Calu3 (cell line): ENCODE measurements at regions not wholly inside any gene's neighbourhood (a gene's known extent, or its start where the extent isn't known, plus 50 kb on each side); places are given as distances from the start of the nearest gene placed in this dataset.

Experiments
- BruUV-seq: library from RNA; stranded (reverse); fragments of 400-500 nt; replicated peaks from 2 replicates; lab custom pipeline; 2021; lab: Mats Ljungman, UMichigan
- CTCF ChIA-PET: fragments of 300-600 bp; sonication (Branson Sonifier 250); formaldehyde crosslinking; loops from one replicate; lab custom pipeline; 2022; ENCODE audit warnings: antibody characterized with exemption; lab: Charles Lee
- DNase-seq: peaks from one replicate; pipeline ENCODE4 v3.0.0; 2022
- H3K27ac Mint-ChIP-seq: one replicate; pipeline ENCODE4 v1.8.0; 2022; ENCODE audit warnings: mixed read lengths; ENCODE audit not compliant: unreplicated experiment
- H3K27me3 Mint-ChIP-seq: one replicate; pipeline ENCODE4 v1.8.0; 2022; ENCODE audit warnings: mixed read lengths; ENCODE audit not compliant: unreplicated experiment
- H3K36me3 Mint-ChIP-seq: one replicate; pipeline ENCODE4 v1.8.0; 2022; ENCODE audit warnings: mild to moderate bottlenecking, moderate library complexity, mixed read lengths; ENCODE audit not compliant: insufficient read depth, unreplicated experiment
- H3K4me1 Mint-ChIP-seq: one replicate; pipeline ENCODE4 v1.8.0; 2022; ENCODE audit warnings: mild to moderate bottlenecking, low read depth, mixed read lengths; ENCODE audit not compliant: unreplicated experiment
- H3K4me3 Mint-ChIP-seq: one replicate; pipeline ENCODE4 v1.8.0; 2022; ENCODE audit warnings: mild to moderate bottlenecking, low read depth, moderate library complexity, mixed read lengths; ENCODE audit not compliant: unreplicated experiment
- H3K9me3 Mint-ChIP-seq: one replicate; pipeline ENCODE4 v1.8.0; 2022; ENCODE audit warnings: low read depth, mixed read lengths; ENCODE audit not compliant: unreplicated experiment
- CTCF ChIP-seq: fragments of 200-600 bp; IDR thresholded peaks from one replicate; pipeline ENCODE4 v1.8.0; 2022; ENCODE audit warnings: antibody characterized with exemption; ENCODE audit not compliant: unreplicated experiment
- intact Hi-C: fragments of 100-400 bp; cut with micrococcal nuclease; formaldehyde crosslinking; loops from one replicate; pipeline ENCODE4 v1.10.0; 2022; ENCODE audit not compliant: unreplicated experiment

- no peaks in the 10 kb centered on the region for H3K27me3 Mint-ChIP-seq
- CTCF ChIA-PET = interaction anchor here (0.5 to 0.7 kb wide), 4 partner anchors 16 to 272 kb away, joined by 3 to 10 read pairs (median 3); no protein-coding TSS in a partner anchor
- H3K9me3 Mint-ChIP-seq = no peaks in the 10 kb centered on the region
- TF ChIP-seq CTCF = no peak
- peak overlapping the region; percentile 26 for H3K27ac Mint-ChIP-seq
- no peaks in the 10 kb centered on the region for H3K36me3 Mint-ChIP-seq
- DNase-seq = peak; percentile 15
- H3K4me3 Mint-ChIP-seq = no peak overlapping the region
- intact Hi-C loops = loop anchor here (10.0 kb wide), 1 partner anchor 356 kb away; no protein-coding TSS in a partner anchor
- H3K4me1 Mint-ChIP-seq = peaks cover 17% of the 10 kb centered on the region
- BruUV-seq = no TSS peak
Measured at GRCh38 chr3:148450819-148451218, 246.9 kb upstream of the AGTR1 start.

- Mint-ChIP-seq H3K27me3 (no peaks in the 10 kb centered on the region), H3K27ac (no peak overlapping the region), H3K4me3 (no peak overlapping the region), H3K9me3 (no peaks in the 10 kb centered on the region), H3K36me3 (no peaks in the 10 kb centered on the region), H3K4me1 (peaks cover 17% of the 10 kb centered on the region)
- intact Hi-C loops = loop anchor here (10.0 kb wide), 1 partner anchor 357 kb away; no protein-coding TSS in a partner anchor
- no peak for TF ChIP-seq CTCF
- no TSS peak for BruUV-seq
- DNase-seq = no peak
- CTCF ChIA-PET = no interaction called here
Measured at GRCh38 chr3:148451969-148452368, 245.7 kb upstream of the AGTR1 start.

GRCh38 chr3:148453781-148454191 is 243.9 kb upstream of the AGTR1 start:
- H3K27me3 Mint-ChIP-seq = no peaks in the 10 kb centered on the region
- no peaks in the 10 kb centered on the region for H3K36me3 Mint-ChIP-seq
- CTCF ChIA-PET = no interaction called here
- no peaks in the 10 kb centered on the region for H3K9me3 Mint-ChIP-seq
- DNase-seq = no peak
- no peak overlapping the region for H3K4me3 Mint-ChIP-seq
- TF ChIP-seq CTCF = no peak
- H3K4me1 Mint-ChIP-seq = peaks cover 17% of the 10 kb centered on the region
- intact Hi-C loops = loop anchor here (10.0 kb wide), 1 partner anchor 359 kb away; no protein-coding TSS in a partner anchor
- H3K27ac Mint-ChIP-seq = no peak overlapping the region
- BruUV-seq = no TSS peak

GRCh38 chr3:148455098-148455497 is 242.6 kb upstream of the AGTR1 start:
- H3K4me1 Mint-ChIP-seq = peaks cover 17% of the 10 kb centered on the region
- no TSS peak for BruUV-seq
- no peaks in the 10 kb centered on the region for H3K9me3 Mint-ChIP-seq
- intact Hi-C loops = loop anchor here (10.0 kb wide), 1 partner anchor 360 kb away; no protein-coding TSS in a partner anchor
- CTCF ChIA-PET = no interaction called here
- no peak for DNase-seq
- H3K4me3 Mint-ChIP-seq = no peak overlapping the region
- H3K36me3 Mint-ChIP-seq = no peaks in the 10 kb centered on the region
- no peaks in the 10 kb centered on the region for H3K27me3 Mint-ChIP-seq
- no peak for TF ChIP-seq CTCF
- H3K27ac Mint-ChIP-seq = no peak overlapping the region
